ENCODE measurements at regions not wholly inside any gene's neighbourhood (a gene's known extent, or its start where the extent isn't known, plus 50 kb on each side); places are given as distances from the start of the nearest gene placed in this dataset.

DNA sequence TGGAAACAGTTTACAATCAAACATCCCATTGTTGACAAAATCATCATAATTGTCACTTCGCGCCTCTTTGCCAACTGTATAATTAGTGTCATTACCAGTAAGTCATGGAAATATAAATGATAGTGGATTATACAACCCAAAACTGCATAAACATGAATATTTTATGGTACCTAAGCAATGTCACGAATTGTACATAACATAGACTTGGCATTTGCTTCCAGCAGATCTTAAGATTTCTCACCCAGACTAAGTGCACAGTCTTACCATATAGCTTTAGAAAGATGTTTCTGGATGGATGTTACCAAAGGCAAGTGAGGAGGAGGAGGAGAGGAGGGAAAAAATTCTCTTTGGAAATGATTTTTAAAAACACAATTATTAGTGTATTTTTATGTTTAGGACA is 113.4 kb upstream of the TAS2R1 start:
- TF ChIP-seq, protein P1, sequence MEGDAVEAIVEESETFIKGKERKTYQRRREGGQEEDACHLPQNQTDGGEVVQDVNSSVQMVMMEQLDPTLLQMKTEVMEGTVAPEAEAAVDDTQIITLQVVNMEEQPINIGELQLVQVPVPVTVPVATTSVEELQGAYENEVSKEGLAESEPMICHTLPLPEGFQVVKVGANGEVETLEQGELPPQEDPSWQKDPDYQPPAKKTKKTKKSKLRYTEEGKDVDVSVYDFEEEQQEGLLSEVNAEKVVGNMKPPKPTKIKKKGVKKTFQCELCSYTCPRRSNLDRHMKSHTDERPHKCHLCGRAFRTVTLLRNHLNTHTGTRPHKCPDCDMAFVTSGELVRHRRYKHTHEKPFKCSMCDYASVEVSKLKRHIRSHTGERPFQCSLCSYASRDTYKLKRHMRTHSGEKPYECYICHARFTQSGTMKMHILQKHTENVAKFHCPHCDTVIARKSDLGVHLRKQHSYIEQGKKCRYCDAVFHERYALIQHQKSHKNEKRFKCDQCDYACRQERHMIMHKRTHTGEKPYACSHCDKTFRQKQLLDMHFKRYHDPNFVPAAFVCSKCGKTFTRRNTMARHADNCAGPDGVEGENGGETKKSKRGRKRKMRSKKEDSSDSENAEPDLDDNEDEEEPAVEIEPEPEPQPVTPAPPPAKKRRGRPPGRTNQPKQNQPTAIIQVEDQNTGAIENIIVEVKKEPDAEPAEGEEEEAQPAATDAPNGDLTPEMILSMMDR (conservative IDR thresholded peaks at IDR 0.05), result no peak
- TF ChIP-seq ZFX (IDR thresholded peaks at IDR 0.05), result no peak

DNA sequence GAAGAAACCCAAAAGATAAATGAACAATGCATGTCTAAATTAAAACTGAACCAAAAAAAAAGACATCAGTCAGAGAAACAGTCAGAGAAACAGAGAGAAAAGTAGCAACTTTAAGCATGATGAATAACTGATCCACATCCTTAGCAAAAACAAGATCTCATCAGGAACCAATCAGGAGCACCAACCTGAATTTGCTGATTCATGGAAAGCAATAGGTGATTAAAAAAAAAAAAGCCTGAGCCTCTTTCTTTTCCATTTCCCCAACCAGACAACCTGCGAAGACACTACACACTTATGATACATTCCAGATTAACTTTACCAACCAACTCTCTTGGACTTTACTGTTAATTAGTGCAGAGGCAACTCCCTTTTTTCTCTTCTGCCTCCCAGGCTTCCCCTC is 112.7 kb upstream of the TAS2R1 start:
- H3K27ac ChIP-seq, result no peak overlapping the region
- TF ChIP-seq ZFX (IDR thresholded peaks at IDR 0.05), result no peak
- TF ChIP-seq, protein P1 (conservative IDR thresholded peaks at IDR 0.05), result no peak

More for the DNA sequence above, 113.4 kb upstream of the TAS2R1 start:
- H3K27ac ChIP-seq, result no peak overlapping the region

DNA sequence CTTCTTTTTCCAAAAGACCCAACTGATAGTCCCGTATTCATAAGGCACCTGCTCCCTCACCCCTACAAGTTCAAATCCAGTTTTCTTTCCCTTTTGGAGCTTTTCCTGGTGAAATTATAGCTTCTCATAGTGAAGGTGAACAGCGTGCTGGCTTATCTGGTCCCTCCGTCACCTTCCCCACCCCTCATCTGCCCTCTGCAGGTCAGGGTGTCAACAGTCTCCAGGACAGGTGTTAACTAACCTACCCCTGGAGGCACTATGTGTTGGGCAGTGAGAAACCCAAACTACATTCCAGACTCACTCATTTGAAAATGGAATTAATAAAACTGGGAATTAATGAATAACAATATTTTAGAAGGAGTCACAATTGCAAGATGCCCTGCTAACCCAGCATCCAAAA is 109.0 kb upstream of the TAS2R1 start:
- no peak for TF ChIP-seq ZFX (IDR thresholded peaks at IDR 0.05)
- TF ChIP-seq, protein P1 (conservative IDR thresholded peaks at IDR 0.05), result peak; percentile 9; the same call in 1 of the 2 replicates

DNA sequence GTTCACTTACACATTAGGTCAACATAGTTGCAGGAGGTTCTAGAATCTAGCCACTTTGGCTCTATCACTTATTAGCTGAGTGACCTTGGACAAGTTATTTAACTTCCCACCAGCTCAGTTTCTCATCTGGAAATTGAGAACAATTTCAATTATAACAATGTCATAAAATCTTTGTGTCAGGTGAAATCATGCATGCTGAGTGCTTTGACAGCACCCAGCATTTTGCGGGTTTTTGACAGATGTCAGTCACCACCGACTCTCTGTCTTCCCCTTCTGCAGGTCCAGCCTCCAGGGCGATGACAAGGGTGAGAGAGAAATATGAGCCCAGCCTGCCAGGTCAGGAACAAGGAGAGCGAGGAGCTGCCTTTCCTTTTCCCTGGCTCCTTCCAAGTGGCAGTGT is 107.1 kb upstream of the TAS2R1 start:
- no peak overlapping the region for H3K27ac ChIP-seq
- TF ChIP-seq, protein P1 (conservative IDR thresholded peaks at IDR 0.05), result no peak
- no peak for TF ChIP-seq ZFX (IDR thresholded peaks at IDR 0.05)

More for the DNA sequence above, 109.0 kb upstream of the TAS2R1 start:
- no peak overlapping the region for H3K27ac ChIP-seq

DNA sequence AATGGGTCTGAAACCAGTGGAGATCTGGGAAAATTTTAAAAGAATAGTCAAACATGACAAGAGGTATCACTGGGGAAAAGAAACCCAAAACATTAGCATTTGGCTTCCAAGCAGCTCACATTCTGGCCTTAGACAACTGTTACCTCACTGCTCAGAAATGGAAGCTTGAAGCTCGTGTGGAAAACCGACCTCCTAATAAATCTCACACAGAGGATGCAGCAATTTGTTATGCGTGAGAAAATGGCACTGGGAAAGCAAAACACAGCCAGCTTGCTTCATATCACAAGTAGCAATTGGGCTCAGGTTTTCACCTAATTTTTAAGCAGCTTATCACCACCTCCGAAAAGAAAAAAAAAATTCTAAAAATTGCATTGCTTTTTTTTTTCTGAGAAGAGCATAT is 103.3 kb upstream of the TAS2R1 start:
- TF ChIP-seq, protein P1 (conservative IDR thresholded peaks at IDR 0.05), result no peak
- TF ChIP-seq ZFX (IDR thresholded peaks at IDR 0.05), result no peak

DNA sequence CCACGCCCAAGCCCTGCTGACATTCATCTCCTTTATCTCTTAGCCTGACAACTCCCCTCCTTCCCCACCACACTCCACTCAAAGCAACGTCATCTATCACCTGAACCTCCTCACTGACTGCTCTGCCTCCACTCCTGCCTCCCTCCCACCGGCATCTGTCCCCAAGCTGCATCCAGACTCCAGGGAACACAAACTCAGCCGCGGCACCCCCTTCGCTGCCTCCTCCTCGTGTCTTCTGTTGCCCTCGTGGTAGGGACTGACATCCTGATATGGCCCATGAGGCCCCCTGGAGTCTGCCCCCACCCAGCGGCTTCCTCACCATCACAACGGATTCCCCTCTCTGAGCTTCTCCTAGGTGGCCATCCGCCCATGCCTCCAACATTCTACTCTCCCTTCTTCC is 101.0 kb upstream of the TAS2R1 start:
- TF ChIP-seq, protein P1 (conservative IDR thresholded peaks at IDR 0.05), result no peak
- TF ChIP-seq ZFX (IDR thresholded peaks at IDR 0.05), result no peak
- H3K27ac ChIP-seq, result no peak overlapping the region

More for the DNA sequence above, 103.3 kb upstream of the TAS2R1 start:
- H3K27ac ChIP-seq, result no peak overlapping the region

DNA sequence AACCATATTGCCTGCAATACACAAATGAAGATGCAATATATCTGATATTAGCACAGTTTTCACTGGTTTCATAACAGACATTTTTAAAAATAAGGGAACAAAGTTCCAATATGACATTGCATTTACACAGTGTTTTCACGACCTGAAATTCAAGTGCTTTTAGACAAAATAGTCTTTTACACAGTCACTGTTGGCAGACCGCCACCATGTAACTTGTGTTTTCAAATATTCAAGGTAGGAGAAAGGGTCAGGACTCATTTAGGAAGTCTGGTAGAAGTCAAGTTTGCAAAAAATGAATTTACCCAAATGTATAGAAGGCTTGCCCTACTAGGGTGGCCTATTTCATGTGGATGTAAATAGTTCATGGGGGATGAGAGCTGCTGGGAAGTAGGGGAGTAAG is 98.1 kb upstream of the TAS2R1 start:
- no peak for TF ChIP-seq ZFX (IDR thresholded peaks at IDR 0.05)
- TF ChIP-seq, protein P1 (conservative IDR thresholded peaks at IDR 0.05), result no peak
- H3K27ac ChIP-seq, result no peak overlapping the region
